ENCODE measurements at regions not wholly inside any gene's neighbourhood (a gene's known extent, or its start where the extent isn't known, plus 50 kb on each side); places are given as distances from the start of the nearest gene placed in this dataset.

DNA sequence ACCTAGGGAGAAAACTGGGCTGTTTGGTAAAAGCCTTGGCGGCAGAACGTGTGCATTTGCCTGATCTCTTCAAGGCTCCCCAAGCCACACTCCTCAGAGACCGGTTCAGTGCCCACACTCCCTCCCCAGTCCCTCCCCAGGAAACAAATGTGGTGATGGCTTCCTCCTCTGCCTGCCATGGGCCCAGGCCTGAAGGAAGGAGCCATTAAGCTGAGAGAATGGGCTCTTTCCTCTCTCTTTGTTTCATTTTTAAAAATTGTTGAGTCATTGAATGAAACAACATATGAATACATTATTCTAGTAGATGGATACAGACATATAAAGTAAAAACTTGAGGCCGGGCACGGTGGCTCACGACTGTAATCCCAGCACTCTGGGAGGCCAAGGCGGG is 50.6 kb upstream of the YWHAQ start:
- peaks cover 3% of the 10 kb centered on the region for H3K27me3 Mint-ChIP-seq
- no peak overlapping the region for H3K4me3 Mint-ChIP-seq
- H3K36me3 Mint-ChIP-seq (ENCODE audit: low read depth) = peaks cover 2% of the 10 kb centered on the region
- intact Hi-C loops (cut with micrococcal nuclease) = no loop called here
- H3K9me3 Mint-ChIP-seq = peaks cover 16% of the 10 kb centered on the region
- H3K27ac Mint-ChIP-seq = peak overlapping the region; percentile 79
- peaks cover 14% of the 10 kb centered on the region for H3K4me1 Mint-ChIP-seq
- DNase-seq = peak; percentile 84

DNA sequence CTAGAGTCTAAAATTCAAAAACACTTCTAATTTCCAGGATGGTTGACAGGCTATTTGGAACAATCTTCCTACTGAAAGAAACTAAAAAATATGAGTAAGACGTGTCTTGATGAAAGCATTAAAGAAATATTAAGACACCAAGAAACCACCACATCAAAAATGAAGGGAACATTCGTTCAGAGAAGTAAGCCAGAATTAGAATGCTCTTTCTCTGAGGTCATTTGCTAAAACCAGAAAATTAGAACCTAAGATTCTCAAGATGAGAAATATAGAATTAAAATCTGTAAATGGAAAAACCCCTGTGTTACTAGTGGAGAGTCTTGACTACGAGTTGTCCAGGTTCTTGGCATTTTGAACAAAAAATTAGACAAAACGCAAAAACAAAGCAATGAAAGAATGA is 54.8 kb upstream of the YWHAQ start:
- H3K36me3 Mint-ChIP-seq (ENCODE audit: low read depth) = no peaks in the 10 kb centered on the region
- no peak overlapping the region for H3K4me3 Mint-ChIP-seq
- peaks cover 7% of the 10 kb centered on the region for H3K27me3 Mint-ChIP-seq
- peaks cover 15% of the 10 kb centered on the region for H3K4me1 Mint-ChIP-seq
- intact Hi-C loops (cut with micrococcal nuclease) = no loop called here
- H3K27ac Mint-ChIP-seq = no peak overlapping the region
- H3K9me3 Mint-ChIP-seq = peaks cover 2% of the 10 kb centered on the region
- DNase-seq = no peak

DNA sequence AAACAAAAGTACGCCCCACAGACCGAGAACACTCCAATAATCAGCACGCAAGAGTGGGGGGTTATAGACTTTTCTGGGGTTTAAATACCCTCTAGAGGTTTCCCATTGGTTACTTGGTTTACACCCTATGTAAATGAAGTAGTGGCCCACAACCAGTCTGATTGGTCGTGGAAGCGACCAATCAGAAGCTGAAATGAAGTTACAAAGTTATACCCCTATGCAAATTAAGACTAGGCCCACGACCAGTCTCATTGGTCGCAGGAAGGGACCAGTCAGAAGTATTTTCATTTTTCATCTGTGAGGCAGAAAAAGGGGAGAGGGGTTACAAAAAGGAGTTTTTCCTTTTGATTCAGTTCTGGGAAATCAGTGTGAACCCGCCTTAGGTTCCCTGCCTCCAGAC is 55.3 kb upstream of the YWHAQ start:
- Mint-ChIP-seq H3K27ac (no peak overlapping the region), H3K9me3 (no peaks in the 10 kb centered on the region), H3K36me3 (ENCODE audit: low read depth) (no peaks in the 10 kb centered on the region), H3K4me1 (peaks cover 12% of the 10 kb centered on the region), H3K4me3 (no peak overlapping the region), H3K27me3 (peaks cover 7% of the 10 kb centered on the region)
- intact Hi-C loops (cut with micrococcal nuclease) = no loop called here
- no peak for DNase-seq

DNA sequence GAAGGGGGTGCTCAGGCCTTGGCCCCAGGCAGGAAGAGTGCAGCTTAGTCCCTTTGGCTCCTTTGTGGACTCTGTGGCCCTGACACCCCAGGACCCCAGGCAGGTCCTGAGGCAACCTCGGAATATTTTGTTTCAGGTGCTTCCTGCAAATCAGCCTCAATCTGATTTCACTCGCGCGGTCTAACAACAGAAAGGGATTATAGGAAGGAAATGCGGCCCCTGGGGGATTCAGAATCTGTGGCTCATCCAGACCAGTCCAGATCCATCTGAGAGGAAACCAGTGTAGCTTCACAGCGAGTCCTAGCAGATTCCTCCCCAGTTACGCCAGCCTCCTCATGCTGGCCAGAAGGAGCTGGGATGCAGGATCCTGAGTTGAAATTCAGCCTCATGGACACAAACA is 59.5 kb upstream of the YWHAQ start:
- H3K27me3 Mint-ChIP-seq = peaks cover 7% of the 10 kb centered on the region
- no peak overlapping the region for H3K27ac Mint-ChIP-seq
- no peaks in the 10 kb centered on the region for H3K9me3 Mint-ChIP-seq
- peaks cover 9% of the 10 kb centered on the region for H3K4me1 Mint-ChIP-seq
- intact Hi-C loops (cut with micrococcal nuclease) = no loop called here
- H3K36me3 Mint-ChIP-seq (ENCODE audit: low read depth) = no peaks in the 10 kb centered on the region
- DNase-seq = no peak
- no peak overlapping the region for H3K4me3 Mint-ChIP-seq

DNA sequence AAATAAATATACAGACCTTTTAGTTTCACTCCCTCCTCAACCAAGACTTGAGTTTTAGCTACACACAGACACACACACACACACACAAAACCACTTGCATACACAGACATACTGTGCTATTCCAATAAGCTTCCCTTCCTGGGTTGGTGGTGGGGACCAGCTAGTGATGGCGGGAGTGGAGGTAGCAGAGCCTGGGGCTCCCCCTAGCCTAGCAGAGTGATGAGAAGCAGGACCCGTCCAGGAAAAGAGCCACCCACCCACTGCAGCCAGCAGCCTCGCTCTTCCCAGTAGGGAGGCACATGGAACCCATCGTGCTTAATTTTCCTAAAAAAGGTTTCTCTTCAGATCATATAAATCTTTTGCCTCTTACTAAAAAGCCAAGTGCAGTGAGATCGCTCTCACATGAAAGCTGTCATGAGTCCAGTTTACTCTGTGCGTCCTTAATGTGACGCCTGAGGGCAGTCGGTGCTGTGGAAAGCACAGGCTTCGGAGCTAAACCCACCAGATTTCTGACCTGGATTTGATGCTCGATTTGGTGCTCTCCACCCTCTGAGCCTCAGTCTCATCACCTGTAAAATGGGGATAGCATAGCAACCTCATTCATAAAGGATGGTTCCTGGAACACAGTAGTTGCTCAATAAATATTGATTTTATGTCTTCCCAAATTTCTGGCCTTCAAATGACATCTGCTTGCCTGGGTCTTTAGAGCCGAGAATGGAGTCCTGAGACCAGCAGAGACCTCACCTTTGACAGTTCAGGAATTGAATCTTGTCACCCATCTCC is 60.1 kb upstream of the YWHAQ start:
- no peak for DNase-seq
- intact Hi-C loops (cut with micrococcal nuclease) = no loop called here
- no peaks in the 10 kb centered on the region for H3K9me3 Mint-ChIP-seq
- H3K4me1 Mint-ChIP-seq = peaks cover 9% of the 10 kb centered on the region
- no peaks in the 10 kb centered on the region for H3K36me3 Mint-ChIP-seq (ENCODE audit: low read depth)
- H3K4me3 Mint-ChIP-seq = no peak overlapping the region
- H3K27ac Mint-ChIP-seq = no peak overlapping the region
- peaks cover 5% of the 10 kb centered on the region for H3K27me3 Mint-ChIP-seq

DNA sequence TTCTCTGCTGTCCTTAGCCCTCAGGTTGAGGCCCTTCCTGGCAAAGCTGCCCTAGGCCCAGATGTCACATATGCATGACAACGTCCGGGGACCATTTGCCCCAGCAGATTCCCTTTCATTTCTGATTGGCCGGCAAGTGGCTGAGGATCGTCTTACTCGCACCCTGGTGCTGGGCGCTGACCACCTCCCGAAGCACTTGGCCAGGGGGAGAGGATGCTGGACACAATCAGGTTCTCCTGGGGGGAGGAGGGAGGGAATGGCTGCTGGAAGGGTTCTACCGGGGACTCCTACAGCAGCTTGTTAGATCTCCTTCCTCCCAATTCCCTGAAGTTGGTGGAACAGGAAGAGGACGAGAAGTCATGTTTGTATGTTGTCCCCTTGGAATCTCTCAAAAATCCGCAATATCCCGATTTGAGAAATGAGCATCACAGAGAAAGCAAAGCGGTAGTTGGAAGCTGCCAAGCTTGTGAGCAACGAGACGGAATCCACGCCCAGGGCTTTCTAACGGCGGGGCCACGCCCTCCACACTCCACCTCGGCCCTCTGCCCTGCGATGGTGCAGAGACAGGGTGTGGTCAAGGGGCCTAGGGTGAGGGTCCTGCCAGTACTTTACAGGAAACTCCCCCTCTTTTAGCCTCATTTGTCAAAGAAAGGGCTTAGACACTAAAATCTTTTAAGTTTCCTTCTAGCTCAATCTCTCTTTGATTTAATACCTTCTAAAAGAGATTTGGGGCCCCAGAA is 61.8 kb upstream of the YWHAQ start:
- no peaks in the 10 kb centered on the region for H3K36me3 Mint-ChIP-seq (ENCODE audit: low read depth)
- H3K27me3 Mint-ChIP-seq = peaks cover 2% of the 10 kb centered on the region
- no peaks in the 10 kb centered on the region for H3K9me3 Mint-ChIP-seq
- intact Hi-C loops (cut with micrococcal nuclease) = no loop called here
- DNase-seq = no peak
- H3K27ac Mint-ChIP-seq = no peak overlapping the region
- peaks cover 12% of the 10 kb centered on the region for H3K4me1 Mint-ChIP-seq
- no peak overlapping the region for H3K4me3 Mint-ChIP-seq

DNA sequence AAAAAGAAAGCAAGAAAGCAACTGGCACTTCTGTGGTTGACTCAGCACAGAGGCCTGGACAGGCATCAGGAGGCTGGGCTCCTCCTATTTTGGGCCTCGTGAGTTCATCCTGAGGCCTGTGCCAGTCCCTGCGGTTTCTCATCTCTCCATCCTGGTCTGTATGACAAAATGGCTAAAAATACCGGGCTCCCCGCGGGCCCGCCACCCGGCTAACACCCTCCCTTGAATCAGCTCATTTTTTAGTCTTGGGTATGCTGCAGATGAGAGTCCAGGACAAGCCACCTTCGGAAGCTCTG is 62.3 kb upstream of the YWHAQ start:
- no peak for DNase-seq
- intact Hi-C loops (cut with micrococcal nuclease) = no loop called here
- Mint-ChIP-seq H3K9me3 (no peaks in the 10 kb centered on the region), H3K4me3 (no peak overlapping the region), H3K27me3 (peaks cover 2% of the 10 kb centered on the region), H3K36me3 (ENCODE audit: low read depth) (no peaks in the 10 kb centered on the region), H3K27ac (no peak overlapping the region), H3K4me1 (peaks cover 17% of the 10 kb centered on the region)

DNA sequence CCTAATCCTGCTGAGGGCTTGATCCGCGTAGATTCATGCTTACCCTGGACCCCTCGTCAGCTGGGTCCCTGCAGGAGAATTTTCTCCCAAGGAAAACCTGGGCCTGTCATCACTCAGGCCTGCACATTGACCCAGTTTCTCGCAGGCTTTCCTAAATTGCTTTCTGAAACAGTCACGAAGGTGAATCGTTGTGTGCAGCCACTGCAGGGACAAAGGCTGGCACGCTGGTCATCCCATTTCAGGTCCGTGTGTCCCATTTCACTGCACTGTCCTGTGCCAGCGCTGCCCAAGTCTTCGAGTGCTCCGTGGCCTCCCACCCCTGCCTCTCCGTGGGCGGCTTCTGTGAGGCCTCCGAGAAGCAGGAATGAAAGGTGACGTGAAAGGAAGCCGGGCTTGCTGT is 62.8 kb upstream of the YWHAQ start:
- peaks cover 2% of the 10 kb centered on the region for H3K27me3 Mint-ChIP-seq
- H3K27ac Mint-ChIP-seq = no peak overlapping the region
- no peak for DNase-seq
- peaks cover 20% of the 10 kb centered on the region for H3K4me1 Mint-ChIP-seq
- no peaks in the 10 kb centered on the region for H3K36me3 Mint-ChIP-seq (ENCODE audit: low read depth)
- no peaks in the 10 kb centered on the region for H3K9me3 Mint-ChIP-seq
- intact Hi-C loops (cut with micrococcal nuclease) = no loop called here
- no peak overlapping the region for H3K4me3 Mint-ChIP-seq

DNA sequence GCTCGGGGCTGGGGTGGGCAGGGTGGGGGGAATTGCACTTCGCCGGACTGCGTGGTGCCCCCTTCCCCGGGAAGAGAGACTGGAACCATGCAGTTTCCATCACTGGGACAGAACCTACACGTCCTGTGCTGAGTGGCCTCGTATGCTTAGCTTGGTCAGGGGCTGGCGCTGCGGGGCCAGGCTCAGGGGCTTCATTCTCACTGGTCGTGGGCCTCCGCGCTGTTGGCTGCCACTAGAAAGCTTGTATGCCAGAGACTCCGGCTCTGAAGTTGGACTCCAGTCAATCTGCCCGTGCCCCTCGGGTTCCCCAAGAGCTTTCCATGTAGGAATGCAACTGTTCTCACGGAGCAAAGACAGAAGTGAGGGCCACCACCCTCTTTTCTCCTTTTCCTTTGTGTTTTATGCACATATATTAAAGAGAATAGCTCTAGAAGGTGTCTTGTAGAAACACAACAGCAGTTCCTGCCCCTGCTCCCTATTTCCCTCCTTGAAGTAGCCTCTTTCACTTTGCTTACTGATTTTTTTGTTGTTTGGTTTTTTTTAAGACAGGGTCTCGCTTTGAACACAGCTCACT is 64.0 kb upstream of the YWHAQ start:
- intact Hi-C loops (cut with micrococcal nuclease) = no loop called here
- no peak for DNase-seq
- H3K4me1 Mint-ChIP-seq = peaks cover 24% of the 10 kb centered on the region
- H3K36me3 Mint-ChIP-seq (ENCODE audit: low read depth) = no peaks in the 10 kb centered on the region
- no peak overlapping the region for H3K4me3 Mint-ChIP-seq
- no peaks in the 10 kb centered on the region for H3K9me3 Mint-ChIP-seq
- H3K27ac Mint-ChIP-seq = no peak overlapping the region
- no peaks in the 10 kb centered on the region for H3K27me3 Mint-ChIP-seq

DNA sequence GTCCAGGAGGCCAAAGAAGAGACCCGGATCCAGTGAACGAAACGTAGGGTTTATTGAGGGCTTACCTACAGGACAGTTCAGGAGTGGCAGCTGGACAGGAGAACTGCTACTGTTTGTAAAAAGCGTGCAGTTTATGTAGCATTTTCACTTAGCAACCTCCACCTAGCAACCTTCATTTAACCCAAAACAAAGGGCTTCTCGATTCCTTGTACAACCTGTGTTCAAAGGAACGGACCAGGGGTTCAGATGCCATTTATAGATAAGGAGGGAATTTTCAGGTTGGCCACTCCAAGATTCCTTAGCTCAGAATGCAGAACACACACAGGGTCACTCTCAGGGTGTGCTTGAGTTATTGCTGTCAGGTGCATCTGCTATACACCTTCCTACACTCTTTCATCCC is 65.1 kb upstream of the YWHAQ start:
- Mint-ChIP-seq H3K4me3 (no peak overlapping the region), H3K27ac (no peak overlapping the region), H3K27me3 (no peaks in the 10 kb centered on the region), H3K36me3 (ENCODE audit: low read depth) (no peaks in the 10 kb centered on the region), H3K9me3 (peaks cover 8% of the 10 kb centered on the region), H3K4me1 (peaks cover 22% of the 10 kb centered on the region)
- DNase-seq = no peak
- intact Hi-C loops (cut with micrococcal nuclease) = no loop called here

DNA sequence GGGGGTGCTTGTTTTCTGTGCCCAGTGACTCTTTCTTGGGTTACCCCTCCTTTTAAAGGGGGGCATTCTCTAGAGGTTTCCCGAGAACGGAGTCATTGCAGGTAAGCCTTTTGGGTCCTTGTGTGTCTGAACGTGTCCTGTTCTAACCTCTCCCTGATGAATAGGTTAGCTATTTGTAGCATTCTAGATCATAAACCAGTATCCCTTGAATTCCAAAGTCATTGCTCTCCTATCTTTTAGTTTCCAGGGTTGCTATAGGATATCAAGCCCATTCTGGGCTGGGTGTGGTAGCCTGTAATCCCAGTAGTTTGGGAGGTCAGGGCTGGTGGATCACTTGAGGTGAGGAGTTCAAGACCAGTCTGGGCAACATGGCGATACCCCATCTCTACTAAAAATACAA is 65.9 kb upstream of the YWHAQ start:
- intact Hi-C loops (cut with micrococcal nuclease) = loop anchor here (1.0 kb wide), 1 partner anchor 102 kb away; no protein-coding TSS in a partner anchor
- Mint-ChIP-seq H3K36me3 (ENCODE audit: low read depth) (no peaks in the 10 kb centered on the region), H3K4me3 (no peak overlapping the region), H3K27ac (no peak overlapping the region), H3K4me1 (peaks cover 22% of the 10 kb centered on the region), H3K27me3 (no peaks in the 10 kb centered on the region), H3K9me3 (peaks cover 14% of the 10 kb centered on the region)
- no peak for DNase-seq

DNA sequence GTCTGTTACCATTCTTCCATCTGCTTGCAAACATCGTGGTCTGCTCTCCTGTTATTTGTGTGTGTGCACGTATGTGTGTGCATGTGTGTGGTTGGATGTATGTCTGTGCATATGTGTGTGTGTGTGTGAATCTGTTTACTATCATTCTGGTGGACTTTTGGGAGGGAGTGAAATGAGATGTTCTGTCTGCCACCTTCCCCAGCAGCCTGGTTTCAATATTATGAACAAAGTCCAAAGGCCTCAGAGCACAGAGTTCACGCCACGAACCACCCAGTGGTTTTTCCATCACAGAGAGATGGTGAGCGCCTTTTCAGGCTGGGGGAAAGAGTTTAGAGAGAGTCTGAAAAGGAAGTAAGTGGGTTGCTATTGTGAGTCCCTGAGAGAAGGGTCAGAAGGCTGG is 67.1 kb upstream of the YWHAQ start:
- intact Hi-C loops (cut with micrococcal nuclease) = loop anchor here (1.0 kb wide), 3 partner anchors 11 to 104 kb away; no protein-coding TSS in a partner anchor
- DNase-seq = peak; percentile 67

DNA sequence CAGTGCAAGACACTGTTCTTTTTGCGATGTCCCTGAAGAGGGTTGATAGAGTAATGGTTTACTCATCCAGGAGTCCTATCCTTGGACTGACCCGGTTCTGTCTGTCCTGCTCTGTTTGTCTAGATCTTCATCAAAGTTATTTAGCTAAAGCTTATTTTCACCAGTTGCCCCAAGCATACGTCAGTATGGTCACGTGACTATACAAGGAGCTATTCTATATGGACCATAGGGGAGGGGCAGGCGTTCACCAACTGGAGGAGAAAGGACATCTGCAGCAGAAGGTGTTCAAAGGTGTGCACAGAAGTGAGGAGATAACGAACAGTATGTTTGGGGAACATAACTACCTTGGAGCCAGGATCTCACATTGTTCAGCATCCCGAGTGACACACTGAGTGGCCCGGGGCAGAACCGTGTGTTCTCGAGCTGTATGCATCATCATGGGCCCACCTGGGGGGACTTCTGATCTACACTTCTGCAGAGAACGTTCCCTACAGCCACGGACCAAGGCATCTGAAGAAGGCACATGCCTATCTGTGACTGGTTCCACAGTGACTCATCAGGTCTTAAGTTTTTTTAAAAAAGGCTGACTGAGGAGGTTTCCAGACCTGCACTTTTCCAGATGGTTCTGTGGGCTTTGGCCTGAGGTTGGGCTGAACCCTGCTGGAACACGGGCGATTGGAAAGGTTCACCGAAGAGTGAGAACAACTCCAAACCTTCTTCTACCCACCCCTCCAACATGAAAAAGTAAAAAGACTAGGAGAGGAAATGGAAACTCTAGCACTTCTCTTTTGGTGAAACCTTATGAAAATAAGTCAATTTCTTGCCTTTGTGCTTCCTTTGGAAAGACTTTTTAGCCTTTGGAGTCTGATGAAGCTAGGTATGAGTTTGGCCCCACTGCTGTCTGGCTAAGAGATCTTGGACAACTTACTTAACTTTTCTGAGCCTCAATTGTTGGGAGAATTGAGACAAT is 68.6 kb upstream of the YWHAQ start:
- H3K27me3 Mint-ChIP-seq = peaks cover 2% of the 10 kb centered on the region
- peaks cover 19% of the 10 kb centered on the region for H3K9me3 Mint-ChIP-seq
- H3K4me3 Mint-ChIP-seq = no peak overlapping the region
- H3K36me3 Mint-ChIP-seq (ENCODE audit: low read depth) = no peaks in the 10 kb centered on the region
- no peak for DNase-seq
- H3K4me1 Mint-ChIP-seq = peaks cover 39% of the 10 kb centered on the region
- intact Hi-C loops (cut with micrococcal nuclease) = no loop called here
- H3K27ac Mint-ChIP-seq = peak overlapping the region; percentile 36

More for the DNA sequence above, 67.1 kb upstream of the YWHAQ start:
- Mint-ChIP-seq H3K27me3 (peaks cover 2% of the 10 kb centered on the region), H3K36me3 (ENCODE audit: low read depth) (no peaks in the 10 kb centered on the region), H3K4me3 (peak overlapping the region; percentile 27), H3K9me3 (peaks cover 19% of the 10 kb centered on the region), H3K27ac (peak overlapping the region; percentile 27), H3K4me1 (peaks cover 31% of the 10 kb centered on the region)
